Neuronal stem cell (in vitro differentiated cells): ENCODE measurements at regions not wholly inside any gene's neighbourhood (a gene's known extent, or its start where the extent isn't known, plus 50 kb on each side); places are given as distances from the start of the nearest gene placed in this dataset.

Experiments
- DNase-seq: peaks from one replicate; pipeline ENCODE4 v3.0.0-alpha.2; 2013; ENCODE audit warnings: low spot score
- H2AFZ ChIP-seq: one replicate; pipeline ENCODE4 v1.6.1; 2013; ENCODE audit warnings: mild to moderate bottlenecking, low read length, inconsistent platforms
- H2AK5ac ChIP-seq: 2 replicates; pipeline ENCODE4 v1.6.1; 2013; ENCODE audit warnings: low read depth, mild to moderate bottlenecking, inconsistent platforms, low read length, moderate library complexity, mixed read lengths
- H2BK120ac ChIP-seq: 2 replicates; pipeline ENCODE4 v1.6.1; 2013; ENCODE audit warnings: low read depth, mild to moderate bottlenecking, inconsistent platforms, low read length, moderate library complexity, mixed read lengths
- H2BK12ac ChIP-seq: one replicate; pipeline ENCODE4 v1.6.1; 2013; ENCODE audit warnings: low read length, inconsistent platforms
- H2BK15ac ChIP-seq: 2 replicates; pipeline ENCODE4 v1.6.1; 2013; ENCODE audit warnings: mild to moderate bottlenecking, low read length, inconsistent platforms, mixed read lengths
- H2BK5ac ChIP-seq: one replicate; pipeline ENCODE4 v1.6.1; 2013; ENCODE audit warnings: inconsistent platforms, mild to moderate bottlenecking, low read length, moderate library complexity
- H3K14ac ChIP-seq: one replicate; pipeline ENCODE4 v1.6.1; 2013; ENCODE audit warnings: low read length, inconsistent platforms
- H3K18ac ChIP-seq: 2 replicates; pipeline ENCODE4 v1.6.1; 2013; ENCODE audit warnings: low read length, inconsistent platforms
- H3K23ac ChIP-seq: 2 replicates; pipeline ENCODE4 v1.6.1; 2013; ENCODE audit warnings: low read depth, mild to moderate bottlenecking, mixed read lengths, low read length, inconsistent platforms; ENCODE audit not compliant: poor library complexity
- H3K27ac ChIP-seq: replicated peaks from 3 replicates; pipeline ENCODE4 v1.5.1; 2013; ENCODE audit warnings: low read length, inconsistent platforms
- H3K27me3 ChIP-seq, 3 experiments: 2 replicates each; pipeline ENCODE4 v1.6.1; 2013; ENCODE audit warnings: low read length in 3 of 3, mild to moderate bottlenecking in 2 of 3, inconsistent platforms in 1 of 3, low read depth in 1 of 3, mixed read lengths in 1 of 3, moderate library complexity in 1 of 3; ENCODE audit not compliant: control insufficient read depth in 3 of 3, insufficient read depth in 3 of 3
- H3K36me3 ChIP-seq, 2 donors: replicated peaks in 1 of 2; 2 replicates each; pipeline ENCODE4 v1.6.1; 2013; ENCODE audit warnings: low read length in 2 of 2; ENCODE audit not compliant: control insufficient read depth in 2 of 2, insufficient read depth in 2 of 2
- H3K4ac ChIP-seq: 2 replicates; pipeline ENCODE4 v1.6.1; 2013; ENCODE audit warnings: inconsistent platforms, mild to moderate bottlenecking, low read length, moderate library complexity
- H3K4me1 ChIP-seq, 2 donors: 1 replicate in 1 of 2; 2 replicates in 1 of 2; pipeline ENCODE4 v1.6.1; 2013; ENCODE audit warnings: low read length in 2 of 2, low read depth in 1 of 2; ENCODE audit not compliant: control insufficient read depth in 2 of 2, insufficient read depth in 1 of 2
- H3K4me2 ChIP-seq: one replicate; pipeline ENCODE4 v1.6.1; 2013; ENCODE audit warnings: mild to moderate bottlenecking, low read length, inconsistent platforms; ENCODE audit not compliant: insufficient read depth, poor library complexity, severe bottlenecking
- H3K4me3 ChIP-seq, 2 donors: 2 replicates each; pipeline ENCODE4 v1.5.1; 2013; ENCODE audit warnings: low read length in 2 of 2, mild to moderate bottlenecking in 2 of 2, inconsistent platforms in 1 of 2, moderate library complexity in 1 of 2
- H3K79me1 ChIP-seq: one replicate; pipeline ENCODE4 v1.6.1; 2013; ENCODE audit warnings: low read depth, mild to moderate bottlenecking, inconsistent platforms, low read length, moderate library complexity
- H3K9ac ChIP-seq: one replicate; pipeline ENCODE4 v1.6.1; 2013; ENCODE audit warnings: mild to moderate bottlenecking, low read depth, low read length, inconsistent platforms; ENCODE audit not compliant: poor library complexity
- H3K9me3 ChIP-seq, 2 donors: replicated peaks in 1 of 2; 2 replicates each; pipeline versions ENCODE3 to v1.6.1; 2013; ENCODE audit warnings: low read length in 2 of 2, mild to moderate bottlenecking in 2 of 2, inconsistent platforms in 1 of 2, low read depth in 1 of 2, mixed read lengths in 1 of 2, moderate library complexity in 1 of 2; ENCODE audit not compliant: control insufficient read depth in 2 of 2, insufficient read depth in 1 of 2
- H4K8ac ChIP-seq: one replicate; pipeline ENCODE4 v1.6.1; 2013; ENCODE audit warnings: low read depth, mild to moderate bottlenecking, inconsistent platforms, low read length, moderate library complexity
- H4K91ac ChIP-seq: one replicate; pipeline ENCODE4 v1.6.1; 2013; ENCODE audit warnings: low read length, low read depth, mild to moderate bottlenecking, inconsistent platforms; ENCODE audit not compliant: poor library complexity
- WGBS, 2 donors: extraction: QIAGEN DNeasy Blood & Tissue Kit; methylation state at CpG; one replicate each; pipeline ENCODE4 v1.1.7; 2013; ENCODE audit warnings: missing lambda C conversion rate in 2 of 2, mixed read lengths in 1 of 2; ENCODE audit not compliant: insufficient read length in 2 of 2, insufficient replicate concordance in 1 of 2; ENCODE audit errors: extremely low coverage in 2 of 2; 5-methylcytosine and 5-hydroxymethylcytosine counted together

GRCh38 chr13:70386919-70387318 lies 278.7 kb upstream of the KLHL1 start:
- Histone ChIP-seq H2AK5ac (no peak overlapping the region), H2BK12ac (no peak overlapping the region), H3K23ac (peak overlapping the region; percentile 40), H2BK120ac (no peak overlapping the region), H2BK15ac (no peak overlapping the region), H4K8ac (no peak overlapping the region), H3K18ac (no peak overlapping the region), H3K14ac (peak overlapping the region; percentile 77), H4K91ac (no peak overlapping the region), H3K27ac (no peak overlapping the region), H3K9me3 (no peaks in the 10 kb centered on the region), H3K4me2 (no peak overlapping the region), H3K9ac (no peak overlapping the region), H2BK5ac (no peak overlapping the region), H2AFZ (no peak overlapping the region), H3K4me1 (no peaks in the 10 kb centered on the region), H3K27me3 (no peaks in the 10 kb centered on the region), H3K36me3 (no peaks in the 10 kb centered on the region), H3K4ac (no peak overlapping the region), H3K4me3 (no peak overlapping the region), H3K79me1 (no peaks in the 10 kb centered on the region)
- no peak for DNase-seq
- WGBS, 2 donors, result no CpG with 5 or more reads among the region's 6 CpGs

DNA sequence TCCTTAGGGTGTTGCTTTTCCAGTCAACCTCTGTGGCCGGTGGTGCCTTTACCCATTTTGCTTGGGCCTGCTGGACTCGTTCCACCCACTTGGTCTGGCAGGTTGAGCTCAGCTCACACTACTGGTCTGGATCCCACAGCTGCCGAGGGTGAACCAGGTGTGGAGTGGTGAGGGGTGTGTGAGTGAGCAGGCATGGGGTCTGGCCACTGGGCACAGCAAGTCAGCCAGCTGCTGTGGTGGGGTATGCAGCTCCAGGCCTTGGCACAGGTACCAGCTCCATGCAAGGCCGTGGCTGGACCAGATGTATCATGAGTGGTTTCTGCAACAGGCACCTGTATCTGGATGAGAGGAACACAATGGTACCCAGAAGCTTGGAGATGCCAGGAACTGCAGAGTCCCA lies 277.6 kb upstream of the KLHL1 start:
- no peak overlapping the region for H2BK12ac ChIP-seq
- no peaks in the 10 kb centered on the region for H3K9me3 ChIP-seq
- no peak overlapping the region for H2AFZ ChIP-seq
- H3K27me3 ChIP-seq, result no peaks in the 10 kb centered on the region
- H2BK15ac ChIP-seq, result no peak overlapping the region
- no CpG with 5 or more reads among the region's 4 CpGs for WGBS, 2 donors
- no peak overlapping the region for H3K27ac ChIP-seq
- H3K9ac ChIP-seq, result no peak overlapping the region
- no peak overlapping the region for H2BK120ac ChIP-seq
- no peaks in the 10 kb centered on the region for H3K4me1 ChIP-seq
- no peak overlapping the region for H3K4me3 ChIP-seq
- H3K36me3 ChIP-seq, result no peaks in the 10 kb centered on the region
- DNase-seq, result no peak
- H3K14ac ChIP-seq, result peak overlapping the region; percentile 56
- no peak overlapping the region for H2BK5ac ChIP-seq
- no peak overlapping the region for H3K4me2 ChIP-seq
- no peak overlapping the region for H4K91ac ChIP-seq
- H2AK5ac ChIP-seq, result no peak overlapping the region
- H3K18ac ChIP-seq, result peak overlapping the region; percentile 56
- no peaks in the 10 kb centered on the region for H3K79me1 ChIP-seq
- H3K23ac ChIP-seq, result no peak overlapping the region
- peak overlapping the region; percentile 60 for H3K4ac ChIP-seq
- H4K8ac ChIP-seq, result no peak overlapping the region

GRCh38 chr13:70384156-70384555 lies 275.9 kb upstream of the KLHL1 start:
- H3K18ac ChIP-seq, result no peak overlapping the region
- H3K14ac ChIP-seq, result no peak overlapping the region
- no peak overlapping the region for H2BK120ac ChIP-seq
- no peak overlapping the region for H2BK12ac ChIP-seq
- no peak overlapping the region for H2BK5ac ChIP-seq
- H3K4me2 ChIP-seq, result no peak overlapping the region
- H3K4ac ChIP-seq, result no peak overlapping the region
- H3K79me1 ChIP-seq, result no peaks in the 10 kb centered on the region
- no peak for DNase-seq
- no peak overlapping the region for H3K27ac ChIP-seq
- H3K9ac ChIP-seq, result no peak overlapping the region
- no peak overlapping the region for H2AK5ac ChIP-seq
- H3K9me3 ChIP-seq, result no peaks in the 10 kb centered on the region
- H2BK15ac ChIP-seq, result no peak overlapping the region
- H3K4me1 ChIP-seq, result no peaks in the 10 kb centered on the region
- H4K91ac ChIP-seq, result no peak overlapping the region
- no CpG with 5 or more reads among the region's 3 CpGs for WGBS, 2 donors
- H2AFZ ChIP-seq, result no peak overlapping the region
- no peaks in the 10 kb centered on the region for H3K27me3 ChIP-seq
- H3K36me3 ChIP-seq, result no peaks in the 10 kb centered on the region
- H4K8ac ChIP-seq, result no peak overlapping the region
- H3K4me3 ChIP-seq, result no peak overlapping the region
- H3K23ac ChIP-seq, result no peak overlapping the region

GRCh38 chr13:70380809-70381208 lies 272.6 kb upstream of the KLHL1 start:
- no peak overlapping the region for H4K91ac ChIP-seq
- no peaks in the 10 kb centered on the region for H3K27me3 ChIP-seq
- no peak overlapping the region for H2AFZ ChIP-seq
- no peak overlapping the region for H2BK15ac ChIP-seq
- H3K9ac ChIP-seq, result no peak overlapping the region
- H2BK12ac ChIP-seq, result no peak overlapping the region
- no peak overlapping the region for H2BK5ac ChIP-seq
- H3K4ac ChIP-seq, result no peak overlapping the region
- H3K36me3 ChIP-seq, result no peaks in the 10 kb centered on the region
- H3K79me1 ChIP-seq, result no peaks in the 10 kb centered on the region
- no peaks in the 10 kb centered on the region for H3K9me3 ChIP-seq
- H3K23ac ChIP-seq, result no peak overlapping the region
- H2AK5ac ChIP-seq, result no peak overlapping the region
- DNase-seq, result no peak
- no peaks in the 10 kb centered on the region for H3K4me1 ChIP-seq
- H3K4me3 ChIP-seq, result no peak overlapping the region
- no peak overlapping the region for H2BK120ac ChIP-seq
- WGBS, 2 donors, result no CpG with 5 or more reads among the region's 2 CpGs
- no peak overlapping the region for H3K27ac ChIP-seq
- H4K8ac ChIP-seq, result no peak overlapping the region
- no peak overlapping the region for H3K4me2 ChIP-seq
- H3K14ac ChIP-seq, result no peak overlapping the region
- no peak overlapping the region for H3K18ac ChIP-seq
